ENCODE measurements at regions not wholly inside any gene's neighbourhood (a gene's known extent, or its start where the extent isn't known, plus 50 kb on each side); places are given as distances from the start of the nearest gene placed in this dataset.

GRCh38 chr4:166198041-166198440, 325.0 kb downstream of the TLL1 start:
- TF ChIP-seq ZNF12 (CRISPR knock-in tag; IDR thresholded peaks at IDR 0.05) (no peak), POLR2A (IDR thresholded peaks at IDR 0.05; ENCODE audit: insufficient read depth in 1 of 2, low read depth in 2 of 2, low read length in 2 of 2) (no peak), CSRNP2 (CRISPR knock-in tag; conservative IDR thresholded peaks at IDR 0.05; ENCODE audit: low read depth) (no peak), NFE2 (CRISPR knock-in tag; IDR thresholded peaks at IDR 0.05) (no peak), ZNF136 (CRISPR knock-in tag; IDR thresholded peaks at IDR 0.05; ENCODE audit: low read depth) (no peak), REST (IDR thresholded peaks at IDR 0.05; ENCODE audit: borderline replicate concordance in 1 of 2, low read depth in 1 of 2, low read length in 2 of 2) (no peak), DNMT1 (CRISPR knock-in tag; IDR thresholded peaks at IDR 0.05) (no peak)
